SH-SY5Y (cell line): ENCODE measurements at regions not wholly inside any gene's neighbourhood (a gene's known extent, or its start where the extent isn't known, plus 50 kb on each side); places are given as distances from the start of the nearest gene placed in this dataset.

Source experiments
- GATA2 ChIP-seq: IDR thresholded peaks from 2 replicates; pipeline ENCODE4 v1.6.1; 2011; ENCODE audit warnings: mild to moderate bottlenecking, low read depth, low read length
- GATA3 ChIP-seq: IDR thresholded peaks from 2 replicates; pipeline ENCODE4 v1.6.1; 2011; ENCODE audit warnings: low read depth, mild to moderate bottlenecking, low read length, moderate library complexity

DNA sequence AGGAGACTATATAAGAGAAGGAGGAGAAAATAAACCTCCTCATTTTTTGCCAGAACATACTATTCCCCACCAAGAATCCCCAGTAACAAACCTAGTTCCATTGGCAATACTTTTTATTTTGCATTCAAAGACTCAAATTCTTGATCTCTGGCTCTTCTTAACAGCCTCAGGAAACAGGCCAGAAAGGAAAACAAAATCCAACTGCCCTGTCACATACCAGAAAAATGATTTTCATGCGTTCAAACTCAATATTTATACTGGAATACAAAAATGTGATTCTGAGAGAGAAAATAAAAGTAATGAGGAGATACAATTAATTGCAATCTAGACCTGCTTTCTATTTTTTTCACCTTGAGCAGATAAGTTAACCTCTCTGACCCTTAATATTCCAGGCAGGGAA is 435.9 kb upstream of the AUTS2 start:
- TF ChIP-seq GATA2 (no peak), GATA3 (no peak)
